Right forelimb (tissue), 1 donor: ENCODE measurements at regions not wholly inside any gene's neighbourhood (a gene's known extent, or its start where the extent isn't known, plus 50 kb on each side); places are given as distances from the start of the nearest gene placed in this dataset.
"Not testable (repeated sequence)": the region's sequence is repeated elsewhere in the genome, so short reads cannot be mapped to it uniquely, and the experiment has no call there.

ENCODE experiments used
- DNase-seq: peaks from one replicate; pipeline ENCODE4 v3.0.0-alpha.2; 2018

DNA sequence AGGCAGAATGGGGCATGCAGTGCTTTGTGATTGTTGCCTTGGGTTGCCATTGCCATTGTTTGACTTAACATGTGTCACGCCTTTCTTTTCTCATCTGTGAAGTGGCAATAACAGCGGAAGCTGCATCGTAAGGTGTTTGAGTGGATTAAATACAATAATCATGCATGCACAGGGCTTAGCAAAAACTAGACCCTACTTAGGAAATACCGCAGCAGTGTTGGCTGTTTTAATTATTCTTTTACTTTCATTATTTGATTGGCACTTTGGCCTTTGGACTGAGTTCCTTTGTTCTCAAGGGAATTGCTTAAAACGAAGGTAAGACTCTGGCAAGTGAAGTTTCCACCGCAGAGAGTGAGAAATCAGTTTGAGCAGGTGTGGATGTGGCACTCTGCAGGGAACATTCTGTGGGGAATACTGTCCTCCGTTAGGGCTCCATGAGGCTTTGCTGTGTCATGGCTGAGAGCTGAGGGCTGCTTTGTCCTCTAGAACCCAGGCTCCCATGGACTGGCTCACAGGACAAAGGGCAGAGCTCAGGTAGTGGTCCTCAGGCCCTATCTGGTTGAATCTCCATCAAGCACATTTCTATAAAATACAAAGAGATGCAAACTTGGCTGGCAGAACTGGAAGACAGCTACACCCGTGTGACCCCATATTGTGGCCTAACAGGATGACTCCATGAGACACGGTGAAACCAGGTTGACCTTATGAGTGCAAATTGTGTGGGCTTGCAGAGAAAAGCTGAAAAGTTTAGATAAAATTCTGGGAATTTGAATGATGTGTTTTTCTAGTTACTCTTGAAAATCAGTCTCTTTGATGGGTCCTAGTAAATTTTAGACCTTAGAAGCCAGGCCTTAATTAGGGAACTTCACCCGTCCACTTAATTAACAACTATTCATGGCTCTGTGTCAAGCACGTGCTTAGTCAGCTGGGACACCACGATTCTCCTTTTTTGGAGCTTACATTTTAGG is 407.2 kb downstream of the KCNRG start:
- no peak for DNase-seq

DNA sequence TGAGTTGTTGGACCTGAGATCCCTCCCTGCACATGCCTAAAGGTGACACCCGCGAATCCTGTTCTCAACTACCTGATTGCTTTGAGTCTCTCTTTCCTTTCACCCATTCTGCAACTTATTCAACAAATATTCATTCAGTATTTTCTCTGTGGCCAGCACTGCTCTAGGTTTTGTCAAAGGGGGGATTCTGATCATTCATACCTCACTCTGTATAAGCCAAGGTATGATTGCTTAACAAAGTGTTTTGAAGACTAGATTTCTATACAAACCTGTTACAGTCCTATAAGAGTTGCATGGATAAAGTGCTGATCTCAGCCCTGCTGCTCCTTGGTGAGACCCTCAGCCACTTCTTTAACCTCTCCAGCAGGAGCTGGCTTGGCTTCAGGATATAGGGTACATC is 409.7 kb downstream of the KCNRG start:
- DNase-seq: no peak

DNA sequence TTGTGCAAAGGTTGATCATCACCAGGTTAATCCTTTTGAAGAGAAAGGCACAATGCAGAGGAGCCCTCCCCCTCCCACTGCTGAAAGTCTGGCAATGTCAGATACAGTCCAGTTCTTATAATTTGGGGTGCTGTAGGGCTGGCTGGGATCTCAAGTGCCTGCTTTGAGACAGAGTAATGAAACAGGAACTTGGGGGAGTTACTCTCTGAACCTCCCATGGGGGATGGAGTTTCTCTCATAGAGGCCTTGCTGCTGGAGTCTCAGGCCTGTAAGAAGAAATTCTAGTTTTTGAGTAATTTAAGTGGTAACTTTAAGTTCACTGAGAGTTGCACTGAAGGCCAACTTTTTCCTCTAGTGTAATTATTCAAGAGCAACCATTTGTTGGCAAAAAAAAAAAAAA is 410.5 kb downstream of the KCNRG start:
- DNase-seq: no peak

DNA sequence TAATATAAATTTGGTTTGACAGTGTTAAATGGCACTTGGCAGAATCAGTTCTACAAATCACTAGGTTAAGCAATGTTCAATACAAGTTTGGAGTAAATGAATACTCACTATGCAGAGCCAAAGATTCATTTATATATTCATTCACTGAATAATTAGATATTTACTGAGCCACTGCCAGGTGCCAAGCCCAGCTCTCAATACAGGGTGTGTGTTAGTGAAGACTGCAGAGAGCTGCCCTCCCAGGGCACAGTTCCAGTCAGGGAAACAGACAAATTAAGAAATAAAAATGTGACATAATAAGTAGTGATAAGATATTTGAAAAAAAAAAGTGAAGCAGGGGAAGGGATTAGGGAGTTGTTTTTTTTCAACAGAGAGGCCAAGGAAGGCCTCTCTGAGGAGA is 411.7 kb downstream of the KCNRG start:
- no peak for DNase-seq

DNA sequence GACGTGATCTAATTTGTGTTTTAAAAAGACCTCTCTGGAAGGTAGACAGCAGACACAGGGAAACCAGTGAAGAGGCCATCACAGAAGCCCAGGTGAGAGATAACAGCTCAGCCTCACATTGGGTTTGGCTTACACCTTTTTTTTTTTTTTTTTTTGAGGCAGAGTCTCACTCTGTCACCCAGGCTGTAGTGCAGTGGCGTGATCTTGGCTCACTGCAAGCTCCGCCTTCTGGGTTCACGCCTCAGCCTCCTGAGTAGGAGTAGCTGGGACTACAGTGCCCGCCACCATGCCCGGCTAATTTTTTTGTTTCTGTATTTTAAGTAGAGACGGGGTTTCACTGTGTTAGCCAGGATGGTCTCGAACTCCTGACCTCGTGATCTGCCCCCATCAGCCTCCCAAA is 412.3 kb downstream of the KCNRG start:
- DNase-seq: not testable (repeated sequence)

DNA sequence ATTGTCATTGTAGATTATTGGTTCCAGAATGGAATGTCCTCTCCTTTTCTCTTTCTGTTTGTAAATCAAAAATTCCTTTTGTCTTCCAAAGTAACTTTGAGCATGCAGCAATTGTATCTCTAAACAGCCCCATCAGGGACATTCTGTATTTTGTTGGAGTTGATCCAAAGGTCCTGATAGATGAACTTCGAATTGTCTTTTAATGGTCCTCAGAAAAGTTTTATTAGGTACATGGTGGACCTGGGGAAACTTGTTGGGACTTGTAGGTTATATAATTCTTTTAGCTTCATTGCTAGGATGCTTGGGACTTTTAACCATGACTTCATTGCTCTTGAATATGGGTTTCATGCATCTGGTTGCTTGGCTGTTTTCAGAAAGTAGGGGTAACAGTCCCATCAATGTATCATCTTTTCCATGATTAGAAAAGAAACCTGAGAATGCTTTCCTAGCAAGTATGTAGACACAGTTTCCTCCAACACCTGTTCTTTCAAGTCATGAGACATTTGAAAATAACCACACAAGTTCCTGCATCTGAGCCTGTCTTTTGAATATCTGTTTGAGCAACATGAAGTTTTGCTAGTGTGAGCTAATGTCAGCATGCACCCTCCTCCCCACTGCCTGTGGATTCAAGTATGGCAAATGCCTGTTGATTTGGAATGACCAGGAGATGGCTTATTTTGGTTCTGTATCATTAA is 413.1 kb downstream of the KCNRG start:
- no peak for DNase-seq

DNA sequence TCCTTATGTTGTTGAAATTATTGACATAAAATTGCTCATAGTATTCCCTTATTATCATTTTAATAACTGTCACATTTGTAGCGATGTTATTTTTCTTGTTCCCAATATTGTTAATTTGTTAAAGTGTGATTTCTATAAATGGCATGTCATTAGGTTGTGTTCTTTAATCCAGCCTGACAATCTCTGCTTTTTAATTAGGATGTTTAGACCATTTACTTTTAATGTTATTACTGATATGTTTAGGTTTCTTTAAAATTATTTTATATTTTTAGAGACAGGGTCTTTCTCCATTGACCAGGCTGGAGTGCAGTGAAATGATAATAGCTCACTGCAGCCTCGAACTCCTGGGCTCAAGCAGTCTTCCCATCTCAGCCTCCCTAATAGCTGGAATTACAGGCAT is 408.5 kb downstream of the DLEU7 start:
- no peak for DNase-seq

DNA sequence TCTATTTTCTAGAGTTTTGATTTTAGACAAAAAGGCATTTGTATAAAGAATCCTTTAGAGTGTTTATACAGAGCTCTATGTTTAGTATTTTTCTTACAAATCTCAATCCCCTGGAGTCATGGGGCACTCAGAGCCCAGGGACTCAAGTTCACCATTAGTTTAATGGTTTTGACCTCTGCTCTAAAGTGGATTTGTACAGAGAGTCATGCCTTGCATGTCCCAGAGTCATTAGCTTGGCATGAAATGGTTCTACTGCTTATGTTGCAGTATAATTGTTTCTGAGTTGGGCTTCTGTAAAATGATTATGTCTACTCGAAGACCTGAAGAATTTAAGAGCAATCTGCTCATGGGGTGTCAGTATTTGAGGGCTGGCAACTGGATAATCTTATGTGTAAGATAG is 406.2 kb downstream of the DLEU7 start:
- no peak for DNase-seq

DNA sequence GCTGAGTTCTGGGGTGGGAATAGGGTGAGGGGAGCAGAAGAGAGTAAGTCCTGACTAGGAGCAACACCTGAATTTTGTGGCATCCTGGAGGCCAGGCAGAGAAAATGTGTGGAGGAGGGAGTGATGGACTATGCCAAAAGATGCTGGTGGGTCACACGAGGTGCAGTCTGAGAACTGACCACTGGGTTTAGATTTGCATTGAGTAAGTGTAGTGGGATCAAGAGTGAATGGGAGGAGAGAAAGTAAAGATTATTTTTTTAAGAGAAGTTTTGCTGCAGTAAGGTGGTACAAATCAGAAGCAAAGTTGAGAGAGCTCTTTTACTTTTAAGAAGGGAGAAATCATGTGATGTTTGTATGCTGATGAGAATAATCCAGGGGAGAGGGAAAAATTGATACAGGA is 405.1 kb downstream of the DLEU7 start:
- DNase-seq: no peak

DNA sequence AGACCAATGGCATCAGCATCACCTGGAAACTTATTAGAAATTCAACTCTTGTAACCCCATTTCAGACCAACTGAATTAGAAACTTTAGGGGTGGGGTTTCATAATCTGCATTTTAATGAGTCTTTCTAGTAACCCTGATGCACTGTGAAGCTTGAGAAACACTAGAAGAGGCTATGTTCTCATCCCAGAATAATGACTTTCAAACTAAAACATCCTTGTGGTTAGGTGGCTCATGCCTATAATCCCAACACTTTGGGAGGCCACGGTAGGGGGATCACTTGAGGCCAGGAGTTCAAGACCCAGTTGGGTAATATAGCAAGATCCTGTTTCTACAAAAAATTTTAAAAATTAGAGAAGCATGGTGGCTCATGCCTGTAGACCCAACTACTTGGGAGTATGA is 402.4 kb downstream of the DLEU7 start:
- no peak for DNase-seq

DNA sequence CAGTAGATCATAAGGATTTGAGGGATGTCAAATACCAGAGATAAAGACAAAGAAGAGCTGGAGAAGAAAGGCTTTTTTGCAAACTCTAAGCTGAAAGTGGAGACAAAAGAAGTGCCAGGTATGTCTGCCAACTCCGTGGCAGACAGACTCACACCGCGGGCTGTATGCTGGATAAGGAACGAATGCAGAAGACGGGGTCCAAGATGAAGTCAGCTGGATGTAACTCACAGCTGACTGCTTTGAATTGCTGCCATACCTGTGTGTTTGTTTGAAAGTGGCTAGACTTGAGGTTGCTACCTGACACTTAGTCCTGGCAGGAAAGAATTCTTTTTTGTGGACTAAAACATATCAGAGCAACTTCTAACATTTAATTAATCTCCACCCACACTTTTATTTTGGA is 398.8 kb downstream of the DLEU7 start:
- no peak for DNase-seq

DNA sequence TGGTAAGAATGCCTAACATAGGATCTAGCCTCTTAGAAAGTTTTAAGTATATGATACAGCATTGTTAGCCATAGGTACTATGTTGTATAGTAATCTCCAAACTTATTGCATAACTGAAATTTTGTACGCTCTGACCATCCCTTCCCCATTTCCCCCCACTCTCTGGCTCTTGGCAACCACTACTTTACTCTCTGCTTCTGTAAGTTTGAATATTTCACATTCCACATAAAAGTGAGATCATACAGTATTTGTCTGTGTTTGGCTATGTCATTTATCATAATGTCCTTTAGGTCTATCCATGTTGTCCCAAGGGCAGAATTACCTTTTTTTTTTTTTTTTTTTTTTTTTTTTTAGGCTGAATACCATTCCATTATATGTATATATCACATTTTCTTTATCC is 396.9 kb downstream of the DLEU7 start:
- no peak for DNase-seq

DNA sequence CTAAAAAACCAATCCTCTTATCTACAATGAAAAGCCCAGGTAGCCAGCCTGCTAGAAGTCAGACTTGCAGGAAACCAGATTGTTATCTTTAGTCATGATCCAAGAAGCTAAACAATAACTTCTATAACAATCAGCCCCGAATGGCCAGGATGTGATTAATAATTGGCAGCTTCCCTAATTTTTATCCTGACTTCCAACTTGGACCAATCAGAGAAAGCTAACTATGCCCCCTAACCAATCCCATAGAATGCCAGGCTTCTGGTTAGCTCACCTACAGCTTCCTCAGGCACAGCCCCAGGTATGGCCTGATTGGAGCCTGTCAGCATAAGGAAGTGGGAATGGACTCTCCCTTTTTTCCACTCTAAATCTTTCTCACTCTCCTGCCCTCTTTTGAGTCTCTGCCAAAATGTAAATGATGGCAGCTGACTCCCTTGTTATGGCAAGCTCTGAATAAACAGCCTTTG is 394.9 kb downstream of the DLEU7 start:
- DNase-seq: no peak

DNA sequence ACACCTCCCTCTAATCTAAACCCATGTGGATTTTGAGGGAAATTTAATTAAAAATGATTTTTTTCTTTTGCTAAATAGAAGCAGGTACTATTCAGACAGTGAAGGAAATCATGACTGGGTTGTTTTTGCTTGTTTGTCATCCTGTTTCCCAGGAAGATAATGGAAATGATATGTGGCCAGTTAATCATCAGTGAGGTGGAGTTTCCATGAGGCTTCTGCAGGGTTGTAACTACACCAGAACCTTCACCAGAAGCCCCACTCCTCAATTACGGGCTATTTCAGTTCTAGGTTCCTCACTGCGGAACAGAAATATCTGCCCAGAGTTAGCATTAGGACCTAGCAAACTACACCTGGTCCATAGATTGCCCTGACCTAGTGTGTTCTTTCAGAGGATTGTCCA is 394.0 kb downstream of the DLEU7 start:
- DNase-seq: no peak

DNA sequence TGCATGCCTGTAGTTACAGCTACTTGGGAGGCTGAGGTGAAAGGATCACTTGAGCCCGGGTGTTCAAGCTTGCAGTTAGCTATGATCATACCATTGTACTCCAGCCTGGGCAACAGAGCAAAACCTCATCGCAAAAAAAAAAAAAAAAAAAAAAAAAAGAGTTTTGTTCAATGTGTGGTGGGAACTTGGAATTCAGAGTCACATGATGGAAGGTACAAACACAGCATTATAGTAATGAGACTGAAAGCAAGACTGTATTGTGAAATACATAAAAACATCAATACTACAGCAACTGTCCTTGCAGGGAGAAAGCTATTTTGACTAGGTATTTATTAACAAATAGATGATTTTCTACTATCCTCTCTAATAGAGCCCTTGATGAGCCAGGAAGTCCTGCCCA is 393.2 kb downstream of the DLEU7 start:
- no peak for DNase-seq

DNA sequence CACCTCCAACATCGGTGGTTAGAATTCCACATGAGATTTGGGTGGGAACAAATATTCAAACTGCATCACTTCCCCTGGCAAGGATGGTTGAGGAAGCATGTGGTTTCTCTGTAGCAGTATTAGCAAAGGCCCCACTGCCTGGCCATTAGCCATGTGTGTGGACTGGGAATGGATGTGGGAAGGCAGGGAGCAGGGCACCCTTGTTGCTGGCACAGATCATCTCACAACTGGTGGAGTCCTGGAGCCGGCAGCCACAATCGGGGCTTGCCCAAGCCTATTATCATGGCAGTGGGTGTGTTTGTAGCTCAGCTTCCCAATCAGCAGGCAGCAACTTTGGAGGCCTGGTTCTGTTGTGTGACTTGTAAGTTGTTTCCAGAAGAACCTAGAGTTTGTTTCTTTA is 391.9 kb downstream of the DLEU7 start:
- DNase-seq: no peak

DNA sequence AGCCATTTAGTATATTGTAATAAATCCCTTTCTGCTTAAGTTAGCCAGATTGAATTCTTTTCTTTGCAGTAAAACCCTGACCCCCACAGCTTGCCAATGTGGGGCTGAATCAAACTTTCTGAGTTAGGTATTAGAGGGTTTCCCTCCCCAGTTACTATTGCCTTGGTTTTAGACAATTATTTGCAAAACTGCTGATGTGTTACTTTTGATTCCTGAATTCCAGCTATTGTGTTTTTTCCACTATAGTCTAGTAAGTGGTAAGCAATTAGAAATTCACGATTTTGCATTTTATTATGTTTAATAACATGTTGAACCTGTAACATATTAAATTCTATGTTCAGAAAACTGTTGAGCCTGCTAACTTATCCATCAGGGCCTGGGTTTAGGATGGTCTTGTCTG is 391.5 kb downstream of the DLEU7 start:
- no peak for DNase-seq

DNA sequence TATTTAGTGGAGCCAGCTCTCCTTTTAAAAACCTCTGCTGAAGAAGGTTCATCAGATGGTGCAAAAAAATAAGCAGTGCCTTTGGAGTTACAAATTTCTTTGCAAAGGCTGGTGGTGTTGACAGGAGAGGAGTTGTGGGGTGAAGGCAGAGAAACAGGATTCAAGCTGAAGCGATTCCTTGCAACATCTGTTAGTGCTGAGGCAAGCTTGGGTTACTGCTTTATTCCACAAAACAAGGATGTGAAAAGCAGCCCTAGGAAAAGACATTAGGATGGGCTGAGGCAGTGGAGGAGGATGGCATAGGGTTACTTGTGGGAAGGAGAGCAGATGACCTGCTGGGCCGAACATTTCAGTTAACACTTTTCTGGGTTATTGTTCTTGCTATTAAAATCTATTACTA is 390.7 kb downstream of the DLEU7 start:
- DNase-seq: no peak

DNA sequence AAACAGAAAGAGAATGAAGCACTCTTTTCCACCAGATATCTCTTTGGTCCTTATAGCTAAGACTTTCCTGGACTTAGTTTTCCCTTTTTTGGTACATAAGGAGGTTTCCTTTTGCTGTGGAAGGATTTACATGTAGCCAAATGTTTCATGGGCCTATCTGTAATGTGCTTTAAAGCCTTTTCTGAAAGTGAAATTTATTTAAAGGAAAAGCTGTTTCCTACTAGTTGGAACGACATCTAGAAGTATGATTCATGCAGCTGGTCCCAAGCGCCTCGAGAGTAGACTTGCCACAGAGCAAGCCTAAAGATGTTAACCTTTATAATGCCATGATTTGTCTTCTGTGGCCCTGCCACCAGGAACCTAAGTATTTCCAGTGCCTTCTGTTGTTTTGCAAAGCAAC is 390.3 kb downstream of the DLEU7 start:
- no peak for DNase-seq

DNA sequence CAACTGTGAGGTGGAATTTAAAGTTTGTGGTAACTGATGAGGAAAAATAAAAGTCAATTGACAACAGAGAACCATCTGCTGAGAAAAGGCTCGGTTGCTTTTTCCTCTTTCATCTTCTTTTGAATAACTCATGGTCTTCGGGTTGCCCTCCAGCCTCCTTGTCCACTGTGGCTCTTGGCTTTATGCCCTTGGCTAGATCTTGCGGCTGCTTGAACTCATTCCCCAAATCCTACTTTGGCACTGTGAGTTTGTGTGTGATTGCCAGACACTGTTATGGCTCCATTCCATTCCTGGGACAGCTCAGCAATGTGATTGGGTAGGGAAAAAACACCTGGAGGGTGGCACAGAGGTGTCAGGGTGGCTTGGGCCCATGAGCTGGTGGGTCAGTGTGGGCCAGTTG is 387.4 kb downstream of the DLEU7 start:
- DNase-seq: no peak

DNA sequence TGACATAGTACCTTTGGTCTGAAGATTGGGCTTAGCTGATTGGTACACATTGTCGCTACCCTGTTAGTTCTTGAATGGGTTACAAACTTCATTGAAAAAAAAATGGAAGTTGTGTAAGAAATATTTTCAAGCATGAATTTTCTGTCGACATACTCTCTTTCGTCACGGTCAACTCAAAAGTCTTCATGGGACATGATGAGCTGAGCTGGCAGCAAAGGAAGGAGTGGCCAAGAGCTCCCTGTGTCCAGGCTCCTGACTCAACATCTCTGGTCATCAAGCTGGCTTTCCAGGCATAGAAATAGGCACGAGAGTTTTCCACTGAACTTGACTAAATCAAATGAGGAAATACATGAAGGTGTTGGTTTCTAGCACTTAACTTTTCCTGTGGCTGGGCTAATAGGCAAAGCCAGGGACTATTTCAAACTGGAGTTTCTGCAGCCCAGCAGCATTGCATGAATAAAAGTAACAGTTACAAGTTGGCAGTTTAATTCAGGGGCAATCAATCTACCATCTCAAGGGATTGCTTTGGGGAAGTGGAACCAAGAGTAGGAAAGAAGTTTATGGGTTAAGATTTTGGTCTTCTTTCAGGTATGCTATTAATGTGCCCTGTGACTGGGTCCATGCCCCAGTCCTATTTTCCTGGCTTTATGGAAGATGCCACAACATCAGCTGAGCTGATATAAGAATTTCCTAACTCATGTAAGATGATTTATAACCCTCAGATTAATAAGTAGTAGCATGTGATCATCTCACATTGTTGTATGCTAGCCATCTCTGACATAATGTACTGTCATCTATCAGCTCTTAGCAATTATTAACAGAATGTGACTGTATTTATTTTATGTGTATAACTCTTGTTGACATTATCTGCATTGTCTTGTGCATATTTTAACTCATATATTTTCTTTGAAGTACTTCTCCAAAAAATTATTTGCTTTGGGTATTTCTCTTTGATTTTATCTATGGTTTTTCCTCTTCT is 385.8 kb downstream of the DLEU7 start:
- no peak for DNase-seq

DNA sequence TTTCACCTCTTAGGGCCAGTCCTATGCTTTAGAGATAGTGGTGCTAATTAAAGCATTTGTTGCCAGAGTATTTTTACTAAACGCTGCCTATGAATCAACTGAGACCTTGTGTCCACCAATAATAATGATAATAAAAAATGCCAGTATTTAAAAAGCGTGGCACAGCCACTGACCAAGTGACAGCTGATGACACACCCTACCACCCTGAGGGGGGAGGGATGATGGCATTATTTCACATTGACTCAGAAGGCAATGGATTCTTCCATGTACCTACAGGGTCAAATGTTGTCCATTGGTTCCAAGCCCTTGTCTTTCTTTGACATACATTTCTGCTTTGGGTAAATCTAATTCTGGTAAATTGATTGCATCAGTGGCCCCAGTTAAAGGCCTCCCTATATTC is 384.4 kb downstream of the DLEU7 start:
- no peak for DNase-seq

DNA sequence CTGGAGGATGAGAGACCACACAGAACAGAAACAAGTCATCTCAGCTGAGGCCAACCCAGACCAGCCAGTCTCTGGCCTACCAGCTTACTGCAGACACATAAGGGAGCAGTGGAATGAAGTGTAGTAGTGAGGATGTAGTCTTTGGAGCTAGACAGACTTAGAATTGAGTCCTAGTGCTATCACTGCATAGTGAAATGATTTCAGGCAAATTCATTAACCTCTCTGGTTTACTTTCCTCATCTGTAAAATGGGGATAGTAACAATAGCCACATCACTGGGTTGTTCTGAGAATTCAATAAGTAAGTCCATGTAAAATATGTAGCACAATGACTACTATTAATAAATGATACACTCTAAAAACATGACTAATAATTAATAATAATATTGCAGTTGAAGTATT is 383.8 kb downstream of the DLEU7 start:
- DNase-seq: no peak
